NCI-H1694 (cell line): ENCODE measurements at regions not wholly inside any gene's neighbourhood (a gene's known extent, or its start where the extent isn't known, plus 50 kb on each side); places are given as distances from the start of the nearest gene placed in this dataset.

ENCODE experiments used
- DNase-seq: peaks from one replicate; lab custom pipeline; 2025; lab: John Stamatoyannopoulos, UW

GRCh38 chr11:98862169-98862568, 158.6 kb upstream of the CNTN5 start:
- DNase-seq: no peak

- no peak for DNase-seq
These were observed 149.1 kb upstream of the CNTN5 start for GRCh38 chr11:98871690-98872089.

- DNase-seq: no peak
These were observed 146.7 kb upstream of the CNTN5 start for GRCh38 chr11:98874050-98874449.

- no peak for DNase-seq
These were observed 124.8 kb upstream of the CNTN5 start for GRCh38 chr11:98895936-98896335.

GRCh38 chr11:98940913-98941312, 79.8 kb upstream of the CNTN5 start:
- no peak for DNase-seq

- DNase-seq: no peak
These were observed 76.3 kb upstream of the CNTN5 start for GRCh38 chr11:98944461-98944860.

- no peak for DNase-seq
These were observed 68.6 kb upstream of the CNTN5 start for GRCh38 chr11:98952107-98952506.

- DNase-seq: no peak
These were observed 65.2 kb upstream of the CNTN5 start for GRCh38 chr11:98955551-98955950.

GRCh38 chr11:98964146-98964545, 56.6 kb upstream of the CNTN5 start:
- no peak for DNase-seq

- DNase-seq: no peak
These were observed 55.4 kb upstream of the CNTN5 start for GRCh38 chr11:98965358-98965757.

GRCh38 chr11:98965775-98966174, 55.0 kb upstream of the CNTN5 start:
- DNase-seq: no peak

GRCh38 chr11:98967005-98967404, 53.7 kb upstream of the CNTN5 start:
- no peak for DNase-seq
